ENCODE measurements at regions not wholly inside any gene's neighbourhood (a gene's known extent, or its start where the extent isn't known, plus 50 kb on each side); places are given as distances from the start of the nearest gene placed in this dataset.

DNA sequence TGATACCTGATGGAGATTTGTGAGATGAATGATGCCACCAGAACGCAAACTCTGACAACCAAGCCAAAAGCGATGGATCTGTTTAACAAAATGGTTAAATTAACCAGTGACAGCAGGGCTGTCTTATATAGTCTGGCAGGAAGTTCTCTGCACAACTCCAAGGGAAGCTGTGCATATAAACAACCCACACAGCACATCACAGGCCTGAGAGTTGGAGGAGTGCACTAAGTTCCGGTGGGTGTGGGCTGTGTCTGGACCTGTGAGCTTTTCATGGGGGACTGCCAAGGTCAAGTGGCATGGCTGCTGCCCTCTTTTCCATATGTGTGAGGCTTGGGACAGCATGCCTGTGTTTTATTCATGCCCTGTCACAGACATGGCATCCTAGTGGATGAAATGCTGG, 414.6 kb upstream of the TRIB2 start:
- intact Hi-C loops (cut with DNase I) = no loop called here
- DNase-seq (no peak), ATAC-seq (no peak)
- Histone ChIP-seq H3K36me3 (no peaks in the 10 kb centered on the region), H3K4me1 (no peaks in the 10 kb centered on the region), H3K27ac (no peak overlapping the region), H3K9me3 (no peaks in the 10 kb centered on the region), H3K4me3 (no peak overlapping the region), H3K27me3 (no peaks in the 10 kb centered on the region)
- WGBS (ENCODE audit: insufficient coverage, low coverage, low lambda C conversion rate, missing lambda C conversion rate) = 83% methylated on average over 2 of the region's 3 CpGs
- TF ChIP-seq, protein P1, sequence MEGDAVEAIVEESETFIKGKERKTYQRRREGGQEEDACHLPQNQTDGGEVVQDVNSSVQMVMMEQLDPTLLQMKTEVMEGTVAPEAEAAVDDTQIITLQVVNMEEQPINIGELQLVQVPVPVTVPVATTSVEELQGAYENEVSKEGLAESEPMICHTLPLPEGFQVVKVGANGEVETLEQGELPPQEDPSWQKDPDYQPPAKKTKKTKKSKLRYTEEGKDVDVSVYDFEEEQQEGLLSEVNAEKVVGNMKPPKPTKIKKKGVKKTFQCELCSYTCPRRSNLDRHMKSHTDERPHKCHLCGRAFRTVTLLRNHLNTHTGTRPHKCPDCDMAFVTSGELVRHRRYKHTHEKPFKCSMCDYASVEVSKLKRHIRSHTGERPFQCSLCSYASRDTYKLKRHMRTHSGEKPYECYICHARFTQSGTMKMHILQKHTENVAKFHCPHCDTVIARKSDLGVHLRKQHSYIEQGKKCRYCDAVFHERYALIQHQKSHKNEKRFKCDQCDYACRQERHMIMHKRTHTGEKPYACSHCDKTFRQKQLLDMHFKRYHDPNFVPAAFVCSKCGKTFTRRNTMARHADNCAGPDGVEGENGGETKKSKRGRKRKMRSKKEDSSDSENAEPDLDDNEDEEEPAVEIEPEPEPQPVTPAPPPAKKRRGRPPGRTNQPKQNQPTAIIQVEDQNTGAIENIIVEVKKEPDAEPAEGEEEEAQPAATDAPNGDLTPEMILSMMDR (IDR thresholded peaks at IDR 0.05) = no peak
- no peak for TF ChIP-seq POLR2A (IDR thresholded peaks at IDR 0.05)

DNA sequence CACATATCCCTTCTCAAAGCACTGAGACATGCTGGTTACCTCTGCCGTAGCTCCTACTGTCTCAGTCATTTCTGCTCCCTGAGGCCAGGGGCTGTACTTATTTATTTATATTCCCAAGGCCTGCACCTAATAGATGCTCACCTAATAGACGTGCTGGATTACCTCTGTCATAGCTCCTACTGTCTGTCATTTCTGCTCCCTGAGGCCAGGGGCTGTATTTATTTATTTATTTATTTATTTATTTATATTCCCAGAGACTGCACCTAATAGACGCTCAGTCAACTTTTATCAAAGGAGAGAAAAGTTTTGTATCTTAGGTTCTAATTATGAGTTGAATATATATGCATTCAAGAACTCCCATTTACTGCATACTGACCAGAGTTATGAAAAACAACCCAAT, 414.0 kb upstream of the TRIB2 start:
- Histone ChIP-seq H3K4me1 (no peaks in the 10 kb centered on the region), H3K27ac (no peak overlapping the region), H3K9me3 (no peaks in the 10 kb centered on the region), H3K36me3 (no peaks in the 10 kb centered on the region), H3K4me3 (no peak overlapping the region), H3K27me3 (no peaks in the 10 kb centered on the region)
- WGBS (ENCODE audit: insufficient coverage, low coverage, low lambda C conversion rate, missing lambda C conversion rate) = 80% methylated on average over 3 of the region's 3 CpGs
- intact Hi-C loops (cut with DNase I) = no loop called here
- no peak for ATAC-seq
- DNase-seq = no peak
- TF ChIP-seq, protein P1 (IDR thresholded peaks at IDR 0.05) = no peak
- TF ChIP-seq POLR2A (IDR thresholded peaks at IDR 0.05) = no peak

DNA sequence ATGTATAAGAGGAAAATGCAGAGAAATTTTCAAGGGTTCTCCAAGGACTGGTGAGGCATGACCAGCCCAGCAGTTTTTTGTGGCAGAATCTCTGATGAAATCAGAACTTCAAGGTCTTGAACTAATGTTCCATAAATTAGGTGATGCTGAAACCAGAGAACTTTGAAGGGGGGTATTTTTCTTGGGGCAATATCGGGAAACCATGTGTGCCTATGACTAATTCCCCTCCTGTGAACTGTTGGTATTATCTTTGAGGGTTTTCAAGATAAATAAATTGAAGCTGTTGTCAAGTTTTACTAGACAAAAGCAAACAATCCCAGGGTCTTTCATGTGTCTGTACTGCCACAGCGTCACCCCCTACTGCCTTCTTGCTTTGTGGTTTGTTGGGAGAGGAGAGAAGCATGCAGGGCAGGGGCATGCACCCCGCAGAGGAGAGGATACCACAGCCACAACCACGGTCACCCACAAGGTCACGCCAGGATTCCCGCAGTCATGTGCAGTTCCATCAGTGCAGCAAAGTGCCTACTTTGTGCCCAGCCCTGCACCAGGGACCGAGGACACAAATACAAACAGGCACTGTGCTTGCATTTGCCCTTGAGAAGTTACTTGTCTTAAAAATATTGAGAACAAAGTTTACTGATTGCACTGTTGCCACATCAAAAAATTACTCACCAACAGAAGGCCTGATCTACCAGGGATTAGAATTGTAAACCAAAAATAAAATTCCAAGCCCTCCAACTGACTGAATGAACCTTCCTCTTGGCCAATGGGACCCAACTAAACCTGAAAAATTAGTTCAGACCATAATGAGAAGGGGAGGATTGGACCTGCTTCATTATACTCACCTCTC, 413.3 kb upstream of the TRIB2 start:
- Histone ChIP-seq H3K9me3 (no peaks in the 10 kb centered on the region), H3K4me1 (no peaks in the 10 kb centered on the region), H3K27ac (no peak overlapping the region), H3K27me3 (no peaks in the 10 kb centered on the region), H3K36me3 (no peaks in the 10 kb centered on the region), H3K4me3 (no peak overlapping the region)
- DNase-seq (no peak), ATAC-seq (no peak)
- WGBS (ENCODE audit: insufficient coverage, low coverage, low lambda C conversion rate, missing lambda C conversion rate) = 67% methylated on average over 7 of the region's 7 CpGs
- intact Hi-C loops (cut with DNase I) = no loop called here
- TF ChIP-seq, protein P1 (IDR thresholded peaks at IDR 0.05) = no peak
- TF ChIP-seq POLR2A (IDR thresholded peaks at IDR 0.05) = no peak

DNA sequence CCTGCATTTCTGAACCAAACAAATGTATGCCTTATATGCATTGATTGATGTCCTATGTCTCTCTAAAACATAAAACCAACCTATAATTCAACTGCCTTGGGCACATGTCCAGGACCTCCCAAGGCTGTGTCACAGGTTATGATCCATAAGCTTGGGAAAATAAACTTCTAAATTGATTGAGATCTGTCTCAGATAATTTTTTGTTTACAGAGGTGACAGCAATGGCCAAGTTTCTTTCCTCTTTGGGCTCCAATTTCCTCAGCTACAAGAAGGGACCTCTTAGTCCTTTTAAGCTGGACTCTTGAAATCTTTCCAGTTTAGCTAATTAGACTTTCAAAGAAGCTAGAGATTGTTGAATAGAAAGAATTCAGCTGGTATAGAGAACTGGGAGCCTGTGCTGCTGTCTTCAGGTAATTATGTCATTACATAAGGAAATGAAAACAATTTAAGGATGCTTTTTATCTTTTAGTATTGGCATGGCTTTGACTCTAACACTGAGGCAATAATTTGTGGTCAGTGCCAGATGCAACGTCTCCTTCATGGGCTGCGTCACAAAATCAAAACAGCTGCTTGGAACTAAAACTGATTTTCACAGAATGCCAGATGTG, 412.1 kb upstream of the TRIB2 start:
- ATAC-seq = no peak
- no peak for DNase-seq
- no peak for TF ChIP-seq POLR2A (IDR thresholded peaks at IDR 0.05)
- TF ChIP-seq, protein P1 (IDR thresholded peaks at IDR 0.05) = no peak
- Histone ChIP-seq H3K9me3 (no peaks in the 10 kb centered on the region), H3K4me1 (no peaks in the 10 kb centered on the region), H3K27me3 (no peaks in the 10 kb centered on the region), H3K27ac (no peak overlapping the region), H3K4me3 (no peak overlapping the region), H3K36me3 (no peaks in the 10 kb centered on the region)
- WGBS (ENCODE audit: insufficient coverage, low coverage, low lambda C conversion rate, missing lambda C conversion rate) = 67% methylated on average over 2 of the region's 2 CpGs
- intact Hi-C loops (cut with DNase I) = no loop called here

All from right lobe of liver (tissue), 6 donors.